ENCODE measurements at regions not wholly inside any gene's neighbourhood (a gene's known extent, or its start where the extent isn't known, plus 50 kb on each side); places are given as distances from the start of the nearest gene placed in this dataset.

DNA sequence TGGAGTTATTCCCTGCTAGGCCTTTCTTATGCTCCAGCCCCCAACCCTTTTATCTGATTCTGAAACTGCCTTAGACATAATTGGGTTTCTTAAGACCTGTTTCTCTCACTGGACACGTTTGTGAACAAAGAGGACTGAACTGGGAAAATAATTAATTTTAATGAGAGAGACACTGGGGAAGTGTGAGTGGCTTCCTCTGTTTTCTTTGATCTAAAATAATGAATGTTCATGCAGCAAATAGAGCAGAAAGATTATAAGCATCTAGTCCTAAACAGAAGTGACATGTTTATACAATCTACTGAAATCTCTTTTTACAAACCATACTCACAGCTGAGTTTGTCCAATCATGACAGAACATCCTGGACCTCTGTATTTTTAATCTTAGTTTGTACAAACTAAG lies 157.6 kb downstream of the SH3BGRL2 start:
- Histone ChIP-seq H3K9me3 (no peaks in the 10 kb centered on the region), H3K27me3 (ENCODE audit: insufficient read depth) (no peaks in the 10 kb centered on the region), H2AFZ (ENCODE audit: low read depth) (no peak overlapping the region), H3K9me2 (no peaks in the 10 kb centered on the region), H3K36me3 (replicated peaks in 1 of 2; ENCODE audit: control insufficient read depth in 1 of 2, insufficient read depth in 2 of 2, low read length in 1 of 2) (no peaks in the 10 kb centered on the region), H3K9ac (no peak overlapping the region), H3K79me2 (ENCODE audit: insufficient read depth) (no peaks in the 10 kb centered on the region), H3K27ac (ENCODE audit: low read depth in 2 of 2, low read length in 1 of 2) (peak overlapping the region in 1 of 2 experiments; percentile 22; a peak in 1 of 4 replicates), H4K20me1 (ENCODE audit: insufficient read depth) (no peaks in the 10 kb centered on the region), H3F3A (replicated peaks; ENCODE audit: insufficient read depth) (no peaks in the 10 kb centered on the region), H3K4me2 (no peak overlapping the region), H3K4me3 (ENCODE audit: low read depth in 2 of 2, low read length in 1 of 2) (no peak overlapping the region), H3K4me1 (ENCODE audit: control insufficient read depth in 1 of 2, insufficient read depth in 2 of 2, low read depth in 1 of 2, low read length in 1 of 2) (peaks cover 0 to 29% of the 10 kb centered on the region in 2 experiments; a peak in 2 of 4 replicates)
- WGBS (ENCODE audit: low lambda C conversion rate), result 0% methylated on average over 1 of the region's 1 CpG
- no peak for TF ChIP-seq RFX5 (IDR thresholded peaks at IDR 0.05; ENCODE audit: low read length)
- TF ChIP-seq RAD21 (IDR thresholded peaks at IDR 0.05; ENCODE audit: low read length), result no peak
- no peak for TF ChIP-seq NFIC (IDR thresholded peaks at IDR 0.05; ENCODE audit: borderline replicate concordance)
- TF ChIP-seq, protein P1, sequence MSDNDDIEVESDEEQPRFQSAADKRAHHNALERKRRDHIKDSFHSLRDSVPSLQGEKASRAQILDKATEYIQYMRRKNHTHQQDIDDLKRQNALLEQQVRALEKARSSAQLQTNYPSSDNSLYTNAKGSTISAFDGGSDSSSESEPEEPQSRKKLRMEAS (IDR thresholded peaks at IDR 0.05; ENCODE audit: low read depth), result no peak
- no peak for TF ChIP-seq YY1 (IDR thresholded peaks at IDR 0.05; ENCODE audit: low read depth)
- TF ChIP-seq NRF1 (IDR thresholded peaks at IDR 0.05; ENCODE audit: low read depth, low read length), result no peak
- TF ChIP-seq, protein P2, sequence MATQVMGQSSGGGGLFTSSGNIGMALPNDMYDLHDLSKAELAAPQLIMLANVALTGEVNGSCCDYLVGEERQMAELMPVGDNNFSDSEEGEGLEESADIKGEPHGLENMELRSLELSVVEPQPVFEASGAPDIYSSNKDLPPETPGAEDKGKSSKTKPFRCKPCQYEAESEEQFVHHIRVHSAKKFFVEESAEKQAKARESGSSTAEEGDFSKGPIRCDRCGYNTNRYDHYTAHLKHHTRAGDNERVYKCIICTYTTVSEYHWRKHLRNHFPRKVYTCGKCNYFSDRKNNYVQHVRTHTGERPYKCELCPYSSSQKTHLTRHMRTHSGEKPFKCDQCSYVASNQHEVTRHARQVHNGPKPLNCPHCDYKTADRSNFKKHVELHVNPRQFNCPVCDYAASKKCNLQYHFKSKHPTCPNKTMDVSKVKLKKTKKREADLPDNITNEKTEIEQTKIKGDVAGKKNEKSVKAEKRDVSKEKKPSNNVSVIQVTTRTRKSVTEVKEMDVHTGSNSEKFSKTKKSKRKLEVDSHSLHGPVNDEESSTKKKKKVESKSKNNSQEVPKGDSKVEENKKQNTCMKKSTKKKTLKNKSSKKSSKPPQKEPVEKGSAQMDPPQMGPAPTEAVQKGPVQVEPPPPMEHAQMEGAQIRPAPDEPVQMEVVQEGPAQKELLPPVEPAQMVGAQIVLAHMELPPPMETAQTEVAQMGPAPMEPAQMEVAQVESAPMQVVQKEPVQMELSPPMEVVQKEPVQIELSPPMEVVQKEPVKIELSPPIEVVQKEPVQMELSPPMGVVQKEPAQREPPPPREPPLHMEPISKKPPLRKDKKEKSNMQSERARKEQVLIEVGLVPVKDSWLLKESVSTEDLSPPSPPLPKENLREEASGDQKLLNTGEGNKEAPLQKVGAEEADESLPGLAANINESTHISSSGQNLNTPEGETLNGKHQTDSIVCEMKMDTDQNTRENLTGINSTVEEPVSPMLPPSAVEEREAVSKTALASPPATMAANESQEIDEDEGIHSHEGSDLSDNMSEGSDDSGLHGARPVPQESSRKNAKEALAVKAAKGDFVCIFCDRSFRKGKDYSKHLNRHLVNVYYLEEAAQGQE (IDR thresholded peaks at IDR 0.05; ENCODE audit: low read depth, low read length), result no peak
- no peak for TF ChIP-seq TEAD4 (IDR thresholded peaks at IDR 0.05; ENCODE audit: borderline replicate concordance, insufficient read depth)
- no peak for TF ChIP-seq MEF2A (IDR thresholded peaks at IDR 0.05; ENCODE audit: borderline replicate concordance, low read depth)
- TF ChIP-seq TAF1 (IDR thresholded peaks at IDR 0.05; ENCODE audit: borderline replicate concordance, low read depth, low read length), result no peak
- TF ChIP-seq SMC3 (IDR thresholded peaks at IDR 0.05; ENCODE audit: low read depth, low read length), result no peak
- no peak for TF ChIP-seq PBX3 (IDR thresholded peaks at IDR 0.05)
- no peak for TF ChIP-seq MXI1 (IDR thresholded peaks at IDR 0.05; ENCODE audit: low read depth, low read length)
- ChIA-PET CTCF (interaction anchor here (0.7 to 1.4 kb wide), 3 partner anchors 10 to 25 kb away, joined by 3 to 4 read pairs (median 3); no protein-coding TSS in a partner anchor), POLR2A (no interaction called here)
- no peak for DNase-seq

GRCh38 chr6:79787626-79788025 lies 156.5 kb downstream of the SH3BGRL2 start:
- Histone ChIP-seq H3K27ac (ENCODE audit: low read depth in 2 of 2, low read length in 1 of 2) (no peak overlapping the region; a peak in 1 of 4 replicates), H3K27me3 (ENCODE audit: insufficient read depth) (no peaks in the 10 kb centered on the region), H3K4me1 (ENCODE audit: control insufficient read depth in 1 of 2, insufficient read depth in 2 of 2, low read depth in 1 of 2, low read length in 1 of 2) (peaks cover 0 to 34% of the 10 kb centered on the region in 2 experiments; a peak in 2 of 4 replicates), H3F3A (replicated peaks; ENCODE audit: insufficient read depth) (no peaks in the 10 kb centered on the region), H3K36me3 (replicated peaks in 1 of 2; ENCODE audit: control insufficient read depth in 1 of 2, insufficient read depth in 2 of 2, low read length in 1 of 2) (no peaks in the 10 kb centered on the region), H2AFZ (ENCODE audit: low read depth) (no peak overlapping the region), H3K4me2 (no peak overlapping the region), H4K20me1 (ENCODE audit: insufficient read depth) (no peaks in the 10 kb centered on the region), H3K9ac (no peak overlapping the region), H3K79me2 (ENCODE audit: insufficient read depth) (no peaks in the 10 kb centered on the region), H3K4me3 (ENCODE audit: low read depth in 2 of 2, low read length in 1 of 2) (no peak overlapping the region), H3K9me2 (no peaks in the 10 kb centered on the region), H3K9me3 (no peaks in the 10 kb centered on the region)
- POLR2A ChIA-PET, result no interaction called here
- TF ChIP-seq SIN3A (IDR thresholded peaks at IDR 0.05; ENCODE audit: borderline replicate concordance, low read depth, low read length), result no peak
- no peak for TF ChIP-seq GABPA (IDR thresholded peaks at IDR 0.05; ENCODE audit: low read depth)
- TF ChIP-seq CHD2 (IDR thresholded peaks at IDR 0.05; ENCODE audit: low read length, partially characterized antibody), result no peak
- no peak for TF ChIP-seq USF1 (IDR thresholded peaks at IDR 0.05; ENCODE audit: borderline replicate concordance, low read depth)
- no peak for TF ChIP-seq RCOR1 (IDR thresholded peaks at IDR 0.05; ENCODE audit: low read length)
- TF ChIP-seq RAD21 (IDR thresholded peaks at IDR 0.05; ENCODE audit: low read length), result no peak
- no peak for TF ChIP-seq FOSL2 (IDR thresholded peaks at IDR 0.05; ENCODE audit: borderline replicate concordance, low read depth)
- TF ChIP-seq GATA2 (CRISPR knock-in tag; IDR thresholded peaks at IDR 0.05), result no peak
- TF ChIP-seq NRF1 (IDR thresholded peaks at IDR 0.05; ENCODE audit: low read depth, low read length), result no peak
- no peak for TF ChIP-seq TAF1 (IDR thresholded peaks at IDR 0.05; ENCODE audit: borderline replicate concordance, low read depth, low read length)
- TF ChIP-seq RFX5 (IDR thresholded peaks at IDR 0.05; ENCODE audit: low read length), result no peak
- TF ChIP-seq SMC3 (IDR thresholded peaks at IDR 0.05; ENCODE audit: low read depth, low read length), result no peak
- no peak for DNase-seq
- CTCF ChIA-PET, result interaction anchor here (1.9 to 11.2 kb wide), 2 partner anchors 9 to 22 kb away, joined by 6 to 116 read pairs; no protein-coding TSS in a partner anchor
- 84% methylated on average over 3 of the region's 3 CpGs for WGBS (ENCODE audit: low lambda C conversion rate)

All from SK-N-SH (cell line).